IMR-90 (cell line): ENCODE measurements at regions not wholly inside any gene's neighbourhood (a gene's known extent, or its start where the extent isn't known, plus 50 kb on each side); places are given as distances from the start of the nearest gene placed in this dataset.

Experiments
- ATAC-seq: fragments of 200-7000 bp; cut with Tn5 transposase; 2 replicates; pipeline ENCODE4 v1.9.1; 2020; ENCODE audit warnings: low read depth, mild to moderate bottlenecking, moderate library complexity
- BruUV-seq: library from RNA; stranded (reverse); fragments of 400-500 nt; replicated peaks from 2 replicates; lab custom pipeline; 2021; lab: Mats Ljungman, UMichigan
- CTCF ChIA-PET: fragments of 300-600 bp; formaldehyde crosslinking; extraction: SDS; loops from one replicate; lab custom pipeline; 2021; ENCODE audit warnings: antibody characterized with exemption; lab: Yijun Ruan, JAX
- POLR2A ChIA-PET: fragments of 300-600 bp; sonication (Branson Sonifier 250); formaldehyde crosslinking; loops from one replicate; lab custom pipeline; 2022; ENCODE audit warnings: antibody characterized with exemption; ENCODE audit not compliant: unreplicated experiment; lab: Charles Lee
- DNase-seq: peaks from one replicate; pipeline ENCODE4 v3.0.0; 2013
- H2AFZ ChIP-seq: replicated peaks from 2 replicates; pipeline ENCODE3; 2013; ENCODE audit warnings: low read length, mild to moderate bottlenecking; ENCODE audit not compliant: poor library complexity
- H2AK5ac ChIP-seq: 2 replicates; pipeline ENCODE4 v1.6.1; 2013; ENCODE audit warnings: low read depth, low read length, inconsistent platforms
- H2AK9ac ChIP-seq: replicated peaks from 2 replicates; pipeline ENCODE3; 2013; ENCODE audit warnings: mild to moderate bottlenecking, low read depth, low read length, moderate library complexity; ENCODE audit not compliant: poor library complexity
- H2BK120ac ChIP-seq: 2 replicates; pipeline ENCODE4 v1.6.1; 2013; ENCODE audit warnings: low read depth, low read length, inconsistent platforms
- H2BK15ac ChIP-seq: 3 replicates; pipeline ENCODE4 v1.6.1; 2013; ENCODE audit warnings: low read depth, low read length, inconsistent platforms
- H2BK20ac ChIP-seq: 2 replicates; pipeline ENCODE4 v1.6.1; 2013; ENCODE audit warnings: low read depth, mild to moderate bottlenecking, inconsistent platforms, low read length, moderate library complexity
- H2BK5ac ChIP-seq: 2 replicates; pipeline ENCODE4 v1.6.1; 2013; ENCODE audit warnings: mild to moderate bottlenecking, low read depth, low read length, inconsistent platforms; ENCODE audit not compliant: poor library complexity, severe bottlenecking
- H3K14ac ChIP-seq: replicated peaks from 2 replicates; pipeline ENCODE4 v1.6.1; 2013; ENCODE audit warnings: low read depth, low read length, inconsistent platforms
- H3K18ac ChIP-seq: 2 replicates; pipeline ENCODE4 v1.6.1; 2013; ENCODE audit warnings: low read depth, low read length, control low read depth
- H3K23ac ChIP-seq: 2 replicates; pipeline ENCODE4 v1.6.1; 2013; ENCODE audit warnings: low read depth, low read length, inconsistent platforms
- H3K27ac ChIP-seq: 2 replicates; pipeline ENCODE4 v1.5.1; 2013; ENCODE audit warnings: mild to moderate bottlenecking, control low read depth, low read length; ENCODE audit not compliant: insufficient read depth
- H3K27me3 ChIP-seq: 2 replicates; pipeline ENCODE4 v1.6.1; 2013; ENCODE audit warnings: low read length; ENCODE audit not compliant: control insufficient read depth, insufficient read depth
- H3K36me3 ChIP-seq: 2 replicates; pipeline ENCODE4 v1.6.1; 2013; ENCODE audit warnings: low read length, mixed read lengths; ENCODE audit not compliant: control insufficient read depth, insufficient read depth
- H3K4ac ChIP-seq: 2 replicates; pipeline ENCODE4 v1.6.1; 2013; ENCODE audit warnings: low read depth, low read length, inconsistent platforms
- H3K4me1 ChIP-seq: 2 replicates; pipeline ENCODE4 v1.6.1; 2013; ENCODE audit warnings: low read length, mixed read lengths; ENCODE audit not compliant: control insufficient read depth, insufficient read depth
- H3K4me2 ChIP-seq: 2 replicates; pipeline ENCODE4 v1.6.1; 2013; ENCODE audit warnings: low read depth, mild to moderate bottlenecking, control low read depth, low read length, moderate library complexity
- H3K4me3 ChIP-seq: 2 replicates; pipeline ENCODE4 v1.5.1; 2013; ENCODE audit warnings: low read depth, mild to moderate bottlenecking, control low read depth, low read length, moderate library complexity; ENCODE audit not compliant: insufficient read depth
- H3K56ac ChIP-seq: 2 replicates; pipeline ENCODE4 v1.6.1; 2013; ENCODE audit warnings: low read length, inconsistent platforms; ENCODE audit not compliant: insufficient read depth; ENCODE audit errors: extremely low read depth
- H3K79me1 ChIP-seq, 2 experiments: 2 replicates each; pipeline ENCODE4 v1.6.1; 2013; ENCODE audit warnings: low read length in 2 of 2, inconsistent platforms in 1 of 2, low read depth in 1 of 2
- H3K9ac ChIP-seq: 2 replicates; pipeline ENCODE4 v1.6.1; 2013; ENCODE audit warnings: low read depth, low read length, control low read depth
- H3K9me1 ChIP-seq: 2 replicates; pipeline ENCODE4 v1.6.1; 2013; ENCODE audit warnings: low read length, inconsistent platforms; ENCODE audit not compliant: insufficient read depth
- H3K9me3 ChIP-seq: 2 replicates; pipeline ENCODE4 v1.6.1; 2013; ENCODE audit warnings: low read length; ENCODE audit not compliant: control insufficient read depth, insufficient read depth
- H4K20me1 ChIP-seq: 2 replicates; pipeline ENCODE4 v1.6.1; 2013; ENCODE audit warnings: low read length, inconsistent platforms; ENCODE audit not compliant: insufficient read depth
- H4K5ac ChIP-seq: 2 replicates; pipeline ENCODE4 v1.6.1; 2013; ENCODE audit warnings: mild to moderate bottlenecking, low read depth, low read length, control low read depth
- H4K8ac ChIP-seq, 2 experiments: 2 replicates each; pipeline ENCODE4 v1.6.1; 2013; ENCODE audit warnings: low read depth in 2 of 2, low read length in 2 of 2, control low read depth in 1 of 2, inconsistent platforms in 1 of 2
- H4K91ac ChIP-seq: 2 replicates; pipeline ENCODE4 v1.6.1; 2013; ENCODE audit warnings: low read depth, low read length, inconsistent platforms; ENCODE audit not compliant: insufficient read depth
- BHLHE40 ChIP-seq: fragments of 150-350 bp; IDR thresholded peaks from 2 replicates; pipeline ENCODE4 v1.6.1; 2016; ENCODE audit warnings: mild to moderate bottlenecking, low read depth, low read length
- CEBPB ChIP-seq: IDR thresholded peaks from 2 replicates; pipeline ENCODE4 v1.6.1; 2012; ENCODE audit warnings: low read depth, low read length, improper control_type of control experiment
- CHD1 ChIP-seq: IDR thresholded peaks from 2 replicates; pipeline ENCODE4 v1.6.1; 2012; ENCODE audit warnings: low read depth, low read length, improper control_type of control experiment
- MXI1 ChIP-seq: IDR thresholded peaks from 2 replicates; pipeline ENCODE4 v1.6.1; 2012; ENCODE audit warnings: low read depth, mild to moderate bottlenecking, low read length, moderate library complexity, borderline replicate concordance
- WGBS, 2 experiments: methylation state at CpG; one replicate each; pipeline versions ENCODE4 v1.1.5 to v1.1.7; 2013; ENCODE audit warnings: missing lambda C conversion rate in 2 of 2; ENCODE audit not compliant: insufficient read length in 1 of 2; ENCODE audit errors: extremely low coverage in 2 of 2; 5-methylcytosine and 5-hydroxymethylcytosine counted together
- dilution Hi-C: fragments of 300-500 bp; cut with HindIII; formaldehyde crosslinking; loops from one replicate; pipeline ENCODE4 v1.14.3; 2018; ENCODE audit warnings: low sequenced_read_pairs; ENCODE audit not compliant: unreplicated experiment
- in situ Hi-C: fragments of 300-500 bp; cut with MboI; formaldehyde crosslinking; loops from 3 replicates; pipeline ENCODE4 v1.14.3; 2019; ENCODE audit warnings: low sequenced_read_pairs, inconsistent platforms, mixed read lengths
- intact Hi-C: fragments of 100-400 bp; cut with micrococcal nuclease; formaldehyde crosslinking; loops from 2 replicates; pipeline ENCODE4 v1.10.0; 2022
- TF ChIP-seq, protein P1 (sequence below): fragments of 150-350 bp; IDR thresholded peaks from 2 replicates; pipeline ENCODE4 v1.6.1; 2016; ENCODE audit warnings: low read depth, mild to moderate bottlenecking, low read length, moderate library complexity, borderline replicate concordance

DNA sequence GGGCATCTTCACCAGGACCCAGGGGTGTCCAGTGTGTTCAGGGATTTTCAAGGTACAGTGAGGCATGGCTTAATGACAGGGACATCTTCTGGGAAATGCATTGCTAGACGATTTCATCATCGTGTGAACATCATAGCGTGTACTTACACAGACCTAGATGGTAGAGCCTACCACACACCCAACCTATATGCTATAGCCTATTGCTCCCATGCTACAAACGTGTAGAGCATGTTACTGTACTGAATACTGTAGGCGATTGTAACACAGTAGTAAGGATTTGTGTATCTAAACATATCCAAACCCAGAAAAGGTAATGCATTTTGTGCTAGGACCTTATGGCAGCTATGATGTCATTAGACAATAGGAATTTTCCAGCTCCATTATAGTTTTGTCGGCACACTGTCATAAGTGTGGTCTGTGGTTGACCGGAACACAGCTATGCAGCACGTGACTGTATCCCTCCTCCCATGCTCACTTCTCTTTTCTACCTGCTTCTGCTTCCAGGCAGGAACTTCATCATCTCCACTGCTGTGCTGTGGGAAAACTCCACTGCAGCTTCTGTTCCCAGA lies 416.2 kb upstream of the NFE2L3 start:
- H4K20me1 ChIP-seq, result no peaks in the 10 kb centered on the region
- ChIA-PET POLR2A (no interaction called here), CTCF (no interaction called here)
- no peak overlapping the region for H3K18ac ChIP-seq
- no peak overlapping the region for H3K56ac ChIP-seq
- no peaks in the 10 kb centered on the region for H3K79me1 ChIP-seq
- dilution Hi-C loops (no loop called here), in situ Hi-C loops (no loop called here), intact Hi-C loops (no loop called here)
- H3K4me3 ChIP-seq, result no peak overlapping the region
- H2BK120ac ChIP-seq, result no peak overlapping the region
- H2BK15ac ChIP-seq, result no peak overlapping the region
- no peak overlapping the region for H2AK9ac ChIP-seq
- H4K91ac ChIP-seq, result no peak overlapping the region
- no peak overlapping the region for H4K8ac ChIP-seq
- no peak overlapping the region for H2BK5ac ChIP-seq
- no peaks in the 10 kb centered on the region for H3K36me3 ChIP-seq
- whole genome bisulfite sequencing, 2 experiments, result no CpG with 5 or more reads among the region's 8 CpGs
- no peak for DNase-seq
- no peak overlapping the region for H3K14ac ChIP-seq
- peaks cover 2% of the 10 kb centered on the region; the same call in 1 of the 2 replicates for H3K27me3 ChIP-seq
- peaks cover 1% of the 10 kb centered on the region; the same call in 1 of the 2 replicates for H3K9me3 ChIP-seq
- TF ChIP-seq CEBPB (0 out of 2 replicates have a peak, but pooled peaks have one; percentile 1), CHD1 (no peak), BHLHE40 (no peak), MXI1 (no peak)
- TF ChIP-seq, protein P1, sequence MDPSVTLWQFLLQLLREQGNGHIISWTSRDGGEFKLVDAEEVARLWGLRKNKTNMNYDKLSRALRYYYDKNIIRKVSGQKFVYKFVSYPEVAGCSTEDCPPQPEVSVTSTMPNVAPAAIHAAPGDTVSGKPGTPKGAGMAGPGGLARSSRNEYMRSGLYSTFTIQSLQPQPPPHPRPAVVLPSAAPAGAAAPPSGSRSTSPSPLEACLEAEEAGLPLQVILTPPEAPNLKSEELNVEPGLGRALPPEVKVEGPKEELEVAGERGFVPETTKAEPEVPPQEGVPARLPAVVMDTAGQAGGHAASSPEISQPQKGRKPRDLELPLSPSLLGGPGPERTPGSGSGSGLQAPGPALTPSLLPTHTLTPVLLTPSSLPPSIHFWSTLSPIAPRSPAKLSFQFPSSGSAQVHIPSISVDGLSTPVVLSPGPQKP, result no peak
- H2BK20ac ChIP-seq, result no peak overlapping the region
- no peak overlapping the region for H3K23ac ChIP-seq
- BruUV-seq, result no TSS peak
- H4K5ac ChIP-seq, result no peak overlapping the region
- peaks cover 6% of the 10 kb centered on the region; the same call in 1 of the 2 replicates for H3K4me1 ChIP-seq
- no peak overlapping the region for H3K4me2 ChIP-seq
- no peak overlapping the region for H3K27ac ChIP-seq
- ATAC-seq, result no peak
- H2AFZ ChIP-seq, result no peak overlapping the region
- no peak overlapping the region for H3K9ac ChIP-seq
- H3K9me1 ChIP-seq, result no peaks in the 10 kb centered on the region
- no peak overlapping the region for H2AK5ac ChIP-seq
- no peak overlapping the region for H3K4ac ChIP-seq
